ENCODE measurements at regions not wholly inside any gene's neighbourhood (a gene's known extent, or its start where the extent isn't known, plus 50 kb on each side); places are given as distances from the start of the nearest gene placed in this dataset.

DNA sequence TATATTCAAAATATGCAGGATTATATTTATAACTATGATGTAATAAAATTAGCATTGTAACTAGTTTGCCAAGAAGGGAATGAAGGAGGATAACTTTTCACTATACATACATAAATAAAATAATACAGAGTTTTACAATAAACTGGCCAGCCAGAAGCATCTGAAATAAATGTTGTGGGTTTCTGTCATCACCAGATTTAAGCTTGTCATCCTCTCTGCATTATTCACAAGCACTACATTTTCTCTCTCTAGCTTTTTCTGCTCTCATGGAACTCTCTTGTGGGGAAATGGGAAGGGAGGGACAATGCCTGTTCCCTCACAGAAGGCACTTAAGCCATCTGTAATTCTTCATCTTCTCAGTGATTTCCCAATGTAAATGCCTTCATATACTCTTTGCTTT lies 626.8 kb downstream of the SEMA5A start:
- TF ChIP-seq CREB1 (CRISPR knock-in tag; IDR thresholded peaks at IDR 0.05) (no peak), ZBTB21 (CRISPR knock-in tag; IDR thresholded peaks at IDR 0.05; ENCODE audit: borderline replicate concordance) (no peak), ZNF232 (CRISPR knock-in tag; IDR thresholded peaks at IDR 0.05) (no peak), ATF1 (CRISPR knock-in tag; IDR thresholded peaks at IDR 0.05) (no peak), GABPB1 (CRISPR knock-in tag; IDR thresholded peaks at IDR 0.05) (no peak), TP53 (CRISPR knock-in tag; IDR thresholded peaks at IDR 0.05) (no peak), NFYB (CRISPR knock-in tag; conservative IDR thresholded peaks at IDR 0.05; ENCODE audit: low read depth) (no peak)
- TF ChIP-seq, protein P1, sequence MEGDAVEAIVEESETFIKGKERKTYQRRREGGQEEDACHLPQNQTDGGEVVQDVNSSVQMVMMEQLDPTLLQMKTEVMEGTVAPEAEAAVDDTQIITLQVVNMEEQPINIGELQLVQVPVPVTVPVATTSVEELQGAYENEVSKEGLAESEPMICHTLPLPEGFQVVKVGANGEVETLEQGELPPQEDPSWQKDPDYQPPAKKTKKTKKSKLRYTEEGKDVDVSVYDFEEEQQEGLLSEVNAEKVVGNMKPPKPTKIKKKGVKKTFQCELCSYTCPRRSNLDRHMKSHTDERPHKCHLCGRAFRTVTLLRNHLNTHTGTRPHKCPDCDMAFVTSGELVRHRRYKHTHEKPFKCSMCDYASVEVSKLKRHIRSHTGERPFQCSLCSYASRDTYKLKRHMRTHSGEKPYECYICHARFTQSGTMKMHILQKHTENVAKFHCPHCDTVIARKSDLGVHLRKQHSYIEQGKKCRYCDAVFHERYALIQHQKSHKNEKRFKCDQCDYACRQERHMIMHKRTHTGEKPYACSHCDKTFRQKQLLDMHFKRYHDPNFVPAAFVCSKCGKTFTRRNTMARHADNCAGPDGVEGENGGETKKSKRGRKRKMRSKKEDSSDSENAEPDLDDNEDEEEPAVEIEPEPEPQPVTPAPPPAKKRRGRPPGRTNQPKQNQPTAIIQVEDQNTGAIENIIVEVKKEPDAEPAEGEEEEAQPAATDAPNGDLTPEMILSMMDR (IDR thresholded peaks at IDR 0.05), result no peak
- TF ChIP-seq, protein P2, sequence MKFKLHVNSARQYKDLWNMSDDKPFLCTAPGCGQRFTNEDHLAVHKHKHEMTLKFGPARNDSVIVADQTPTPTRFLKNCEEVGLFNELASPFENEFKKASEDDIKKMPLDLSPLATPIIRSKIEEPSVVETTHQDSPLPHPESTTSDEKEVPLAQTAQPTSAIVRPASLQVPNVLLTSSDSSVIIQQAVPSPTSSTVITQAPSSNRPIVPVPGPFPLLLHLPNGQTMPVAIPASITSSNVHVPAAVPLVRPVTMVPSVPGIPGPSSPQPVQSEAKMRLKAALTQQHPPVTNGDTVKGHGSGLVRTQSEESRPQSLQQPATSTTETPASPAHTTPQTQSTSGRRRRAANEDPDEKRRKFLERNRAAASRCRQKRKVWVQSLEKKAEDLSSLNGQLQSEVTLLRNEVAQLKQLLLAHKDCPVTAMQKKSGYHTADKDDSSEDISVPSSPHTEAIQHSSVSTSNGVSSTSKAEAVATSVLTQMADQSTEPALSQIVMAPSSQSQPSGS (CRISPR knock-in tag; IDR thresholded peaks at IDR 0.05; ENCODE audit: borderline replicate concordance, low read depth), result no peak
- TF ChIP-seq, protein P3, sequence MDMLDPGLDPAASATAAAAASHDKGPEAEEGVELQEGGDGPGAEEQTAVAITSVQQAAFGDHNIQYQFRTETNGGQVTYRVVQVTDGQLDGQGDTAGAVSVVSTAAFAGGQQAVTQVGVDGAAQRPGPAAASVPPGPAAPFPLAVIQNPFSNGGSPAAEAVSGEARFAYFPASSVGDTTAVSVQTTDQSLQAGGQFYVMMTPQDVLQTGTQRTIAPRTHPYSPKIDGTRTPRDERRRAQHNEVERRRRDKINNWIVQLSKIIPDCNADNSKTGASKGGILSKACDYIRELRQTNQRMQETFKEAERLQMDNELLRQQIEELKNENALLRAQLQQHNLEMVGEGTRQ (CRISPR knock-in tag; IDR thresholded peaks at IDR 0.05), result no peak
- TF ChIP-seq, protein P4, sequence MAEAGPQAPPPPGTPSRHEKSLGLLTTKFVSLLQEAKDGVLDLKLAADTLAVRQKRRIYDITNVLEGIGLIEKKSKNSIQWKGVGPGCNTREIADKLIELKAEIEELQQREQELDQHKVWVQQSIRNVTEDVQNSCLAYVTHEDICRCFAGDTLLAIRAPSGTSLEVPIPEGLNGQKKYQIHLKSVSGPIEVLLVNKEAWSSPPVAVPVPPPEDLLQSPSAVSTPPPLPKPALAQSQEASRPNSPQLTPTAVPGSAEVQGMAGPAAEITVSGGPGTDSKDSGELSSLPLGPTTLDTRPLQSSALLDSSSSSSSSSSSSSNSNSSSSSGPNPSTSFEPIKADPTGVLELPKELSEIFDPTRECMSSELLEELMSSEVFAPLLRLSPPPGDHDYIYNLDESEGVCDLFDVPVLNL (CRISPR knock-in tag; IDR thresholded peaks at IDR 0.05; ENCODE audit: borderline replicate concordance, low read depth), result no peak
- TF ChIP-seq, protein P5, sequence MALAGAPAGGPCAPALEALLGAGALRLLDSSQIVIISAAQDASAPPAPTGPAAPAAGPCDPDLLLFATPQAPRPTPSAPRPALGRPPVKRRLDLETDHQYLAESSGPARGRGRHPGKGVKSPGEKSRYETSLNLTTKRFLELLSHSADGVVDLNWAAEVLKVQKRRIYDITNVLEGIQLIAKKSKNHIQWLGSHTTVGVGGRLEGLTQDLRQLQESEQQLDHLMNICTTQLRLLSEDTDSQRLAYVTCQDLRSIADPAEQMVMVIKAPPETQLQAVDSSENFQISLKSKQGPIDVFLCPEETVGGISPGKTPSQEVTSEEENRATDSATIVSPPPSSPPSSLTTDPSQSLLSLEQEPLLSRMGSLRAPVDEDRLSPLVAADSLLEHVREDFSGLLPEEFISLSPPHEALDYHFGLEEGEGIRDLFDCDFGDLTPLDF (CRISPR knock-in tag; IDR thresholded peaks at IDR 0.05), result no peak
